CD14-positive monocyte (primary cell): ENCODE measurements at regions not wholly inside any gene's neighbourhood (a gene's known extent, or its start where the extent isn't known, plus 50 kb on each side); places are given as distances from the start of the nearest gene placed in this dataset.

Experiments used
- DNase-seq, 3 donors: peaks; one replicate each; pipeline ENCODE4 v3.0.0-alpha.2; 2011 to 2022
- H2AFZ ChIP-seq: 2 replicates; pipeline ENCODE4 v1.6.0; 2012; ENCODE audit warnings: mild to moderate bottlenecking, low read depth, low read length, inconsistent platforms; ENCODE audit not compliant: insufficient read depth, poor library complexity, severe bottlenecking
- H3K27ac ChIP-seq, 2 donors: 1 replicate in 1 of 2; 2 replicates in 1 of 2; pipeline ENCODE4 v1.5.1; 2012 to 2013; ENCODE audit warnings: low read length in 2 of 2, control low read depth in 1 of 2, inconsistent platforms in 1 of 2, low read depth in 1 of 2, mild to moderate bottlenecking in 1 of 2
- H3K27me3 ChIP-seq, 2 donors: one replicate each; pipeline versions ENCODE4 v1.6.0 to v1.6.1; 2011 to 2013; ENCODE audit warnings: low read length in 2 of 2; ENCODE audit not compliant: control insufficient read depth in 2 of 2, insufficient read depth in 2 of 2
- H3K36me3 ChIP-seq, 2 donors: replicated peaks in 1 of 2; 1 replicate in 1 of 2; 2 replicates in 1 of 2; pipeline versions ENCODE4 v1.5.1 to v1.6.1; 2012 to 2013; ENCODE audit warnings: low read length in 2 of 2, control low read depth in 1 of 2, inconsistent platforms in 1 of 2, mild to moderate bottlenecking in 1 of 2; ENCODE audit not compliant: insufficient read depth in 2 of 2, control insufficient read depth in 1 of 2
- H3K4me1 ChIP-seq, 2 donors: 1 replicate in 1 of 2; 2 replicates in 1 of 2; pipeline versions ENCODE4 v1.5.1 to v1.6.1; 2012 to 2013; ENCODE audit warnings: low read length in 2 of 2, control low read depth in 1 of 2, inconsistent platforms in 1 of 2, mild to moderate bottlenecking in 1 of 2, moderate library complexity in 1 of 2; ENCODE audit not compliant: insufficient read depth in 2 of 2, control insufficient read depth in 1 of 2
- H3K4me2 ChIP-seq: replicated peaks from 2 replicates; pipeline ENCODE3; 2012; ENCODE audit warnings: low read length, moderate library complexity, mild to moderate bottlenecking; ENCODE audit not compliant: poor library complexity, severe bottlenecking; ENCODE audit errors: extremely low read depth
- H3K4me3 ChIP-seq, 3 experiments: fragments of 200-600 bp in 1 of 3; sonication (generic) in 1 of 3; replicated peaks in 1 of 3; 1 replicate in 2 of 3; 2 replicates in 1 of 3; pipeline ENCODE4 v1.5.1; 2011 to 2013; ENCODE audit warnings: low read length in 3 of 3, mild to moderate bottlenecking in 3 of 3, control low read depth in 2 of 3, low read depth in 2 of 3, inconsistent platforms in 1 of 3, moderate library complexity in 1 of 3
- H3K79me2 ChIP-seq: 2 replicates; pipeline ENCODE4 v1.6.0; 2012; ENCODE audit warnings: mild to moderate bottlenecking, control low read depth, inconsistent platforms, low read length, moderate library complexity; ENCODE audit not compliant: insufficient read depth
- H3K9ac ChIP-seq: 2 replicates; pipeline ENCODE4 v1.6.0; 2017; ENCODE audit warnings: low read length, mild to moderate bottlenecking; ENCODE audit not compliant: insufficient read depth, poor library complexity, severe bottlenecking
- H3K9me3 ChIP-seq, 2 donors: replicated peaks in 1 of 2; 1 replicate in 1 of 2; 2 replicates in 1 of 2; pipeline versions ENCODE4 v1.5.1 to v1.6.1; 2012 to 2013; ENCODE audit warnings: low read length in 2 of 2, control low read depth in 1 of 2; ENCODE audit not compliant: control insufficient read depth in 1 of 2, insufficient read depth in 1 of 2
- H4K20me1 ChIP-seq: 2 replicates; pipeline ENCODE4 v1.6.0; 2012; ENCODE audit warnings: mild to moderate bottlenecking, low read length, control low read depth, moderate library complexity; ENCODE audit not compliant: insufficient read depth
- H3K27ac Mint-ChIP-seq, 7 donors: one replicate each; pipeline ENCODE4 v1.8.0; 2020; ENCODE audit warnings: mild to moderate bottlenecking in 7 of 7, mixed read lengths in 7 of 7, moderate library complexity in 6 of 7, inconsistent platforms in 2 of 7
- H3K27me3 Mint-ChIP-seq, 3 donors: one replicate each; pipeline ENCODE4 v1.8.0; 2021 to 2022; ENCODE audit warnings: low read depth in 3 of 3, mild to moderate bottlenecking in 3 of 3, mixed read lengths in 3 of 3, moderate library complexity in 3 of 3, inconsistent platforms in 1 of 3
- H3K36me3 Mint-ChIP-seq, 2 donors: one replicate each; pipeline ENCODE4 v1.8.0; 2020; ENCODE audit warnings: mixed read lengths in 2 of 2, inconsistent platforms in 1 of 2, mild to moderate bottlenecking in 1 of 2
- H3K4me1 Mint-ChIP-seq: one replicate; pipeline ENCODE4 v1.8.0; 2020; ENCODE audit warnings: mild to moderate bottlenecking, mixed read lengths
- H3K4me3 Mint-ChIP-seq, 2 donors: one replicate each; pipeline ENCODE4 v1.8.0; 2020; ENCODE audit warnings: mild to moderate bottlenecking in 2 of 2, mixed read lengths in 2 of 2, moderate library complexity in 1 of 2
- H3K9me3 Mint-ChIP-seq, 7 donors: one replicate each; pipeline ENCODE4 v1.8.0; 2020 to 2022; ENCODE audit warnings: mixed read lengths in 7 of 7, mild to moderate bottlenecking in 6 of 7, moderate library complexity in 6 of 7, inconsistent platforms in 2 of 7
- CTCF ChIP-seq: fragments of 200-600 bp; IDR thresholded peaks from one replicate; pipeline ENCODE4 v1.8.0; 2022; ENCODE audit warnings: antibody characterized with exemption, mild to moderate bottlenecking
- WGBS: methylation state at CpG from one replicate; pipeline ENCODE4 v1.1.5; 2013; ENCODE audit warnings: missing lambda C conversion rate; ENCODE audit not compliant: insufficient coverage; 5-methylcytosine and 5-hydroxymethylcytosine counted together
- intact Hi-C, 2 donors: fragments of 100-400 bp; cut with micrococcal nuclease; formaldehyde crosslinking; loops; one replicate each; pipeline versions ENCODE4 v1.15.0 to v1.15.1; 2023

- H3K27ac ChIP-seq = no peak overlapping the region
- Mint-ChIP-seq H3K36me3 (no peaks in the 10 kb centered on the region), H3K4me1 (no peaks in the 10 kb centered on the region), H3K4me3 (no peak overlapping the region), H3K9me3 (peaks cover 0 to 16% (median 2%) of the 10 kb centered on the region in 7 donors), H3K27ac (no peak overlapping the region), H3K27me3 (peaks cover 2 to 8% (median 4%) of the 10 kb centered on the region in 3 donors)
- TF ChIP-seq CTCF = no peak
- H4K20me1 ChIP-seq = no peaks in the 10 kb centered on the region
- H2AFZ ChIP-seq = no peak overlapping the region
- no peak overlapping the region for H3K9ac ChIP-seq
- no peak overlapping the region for H3K4me3 ChIP-seq
- H3K4me1 ChIP-seq = no peaks in the 10 kb centered on the region
- no peak overlapping the region for H3K4me2 ChIP-seq
- H3K79me2 ChIP-seq = no peaks in the 10 kb centered on the region
- DNase-seq = no peak
- no peaks in the 10 kb centered on the region for H3K9me3 ChIP-seq
- 85% methylated on average over 6 of the region's 7 CpGs for WGBS
- no peaks in the 10 kb centered on the region for H3K27me3 ChIP-seq
- H3K36me3 ChIP-seq = no peaks in the 10 kb centered on the region
- intact Hi-C loops = no loop called here
Measured at GRCh38 chr2:19809206-19809605, 92.6 kb downstream of the TTC32 start.

GRCh38 chr2:19807866-19808265 is 93.9 kb downstream of the TTC32 start:
- TF ChIP-seq CTCF = no peak
- Histone ChIP-seq H3K4me1 (no peaks in the 10 kb centered on the region), H4K20me1 (no peaks in the 10 kb centered on the region), H3K4me3 (no peak overlapping the region), H3K79me2 (no peaks in the 10 kb centered on the region), H3K9ac (no peak overlapping the region), H3K4me2 (no peak overlapping the region), H2AFZ (no peak overlapping the region), H3K27ac (no peak overlapping the region), H3K27me3 (no peaks in the 10 kb centered on the region), H3K36me3 (no peaks in the 10 kb centered on the region), H3K9me3 (no peaks in the 10 kb centered on the region)
- intact Hi-C loops = no loop called here
- Mint-ChIP-seq H3K4me1 (no peaks in the 10 kb centered on the region), H3K36me3 (no peaks in the 10 kb centered on the region), H3K4me3 (no peak overlapping the region), H3K27me3 (peaks cover 2 to 10% (median 4%) of the 10 kb centered on the region in 3 donors), H3K27ac (no peak overlapping the region), H3K9me3 (peaks cover 0 to 16% (median 2%) of the 10 kb centered on the region in 7 donors)
- DNase-seq = no peak
- 11% methylated on average over 1 of the region's 3 CpGs for WGBS
